ENCODE measurements at regions not wholly inside any gene's neighbourhood (a gene's known extent, or its start where the extent isn't known, plus 50 kb on each side); places are given as distances from the start of the nearest gene placed in this dataset.

DNA sequence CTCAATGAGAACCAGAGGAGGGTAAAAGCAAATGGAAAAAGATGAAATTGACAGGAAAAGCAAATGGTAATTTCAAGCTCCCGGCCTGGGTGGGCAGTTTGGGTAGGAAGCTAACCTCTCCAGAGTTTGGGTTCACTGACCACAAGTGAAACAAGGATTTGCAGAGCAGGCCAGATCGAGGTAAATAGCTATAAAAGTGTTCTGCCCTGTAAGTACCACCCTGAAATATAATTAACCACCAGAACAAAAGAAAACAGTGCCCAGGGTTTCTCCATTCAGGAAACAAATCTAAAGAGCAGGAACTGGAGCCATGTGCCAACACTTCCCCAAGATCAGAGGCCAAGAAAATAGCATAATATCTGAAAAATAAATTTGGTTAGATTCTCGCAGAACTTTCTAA is 276.7 kb upstream of the MEOX2 start:
- Histone ChIP-seq H3K9me1 (ENCODE audit: control insufficient read depth, insufficient read depth, low read length) (no peaks in the 10 kb centered on the region), H3K27me3 (ENCODE audit: control insufficient read depth in 2 of 2, insufficient read depth in 2 of 2, low read length in 2 of 2) (no peaks in the 10 kb centered on the region), H3K9me3 (replicated peaks; ENCODE audit: control insufficient read depth, insufficient read depth, low read depth, low read length) (no peaks in the 10 kb centered on the region), H3K36me3 (ENCODE audit: control insufficient read depth, insufficient read depth, low read length) (no peaks in the 10 kb centered on the region), H3K4me3 (no peak overlapping the region), H3K4me2 (ENCODE audit: insufficient read depth, low read length) (no peak overlapping the region), H2AFZ (ENCODE audit: low read depth, low read length) (no peak overlapping the region), H3K9ac (ENCODE audit: insufficient read depth in 1 of 2, low read depth in 2 of 2, low read length in 2 of 2) (no peak overlapping the region), H4K20me1 (replicated peaks; ENCODE audit: control insufficient read depth, insufficient read depth, low read length) (no peaks in the 10 kb centered on the region), H3K27ac (ENCODE audit: extremely low read depth, low read depth, low read length) (no peak overlapping the region), H3K79me2 (ENCODE audit: control insufficient read depth, insufficient read depth, low read length) (no peaks in the 10 kb centered on the region), H3K4me1 (replicated peaks in 1 of 2; ENCODE audit: control insufficient read depth in 2 of 2, insufficient read depth in 2 of 2, low read length in 2 of 2) (no peaks in the 10 kb centered on the region)
- in situ Hi-C loops (cut with MboI), result no loop called here
- BruUV-seq (replicated peaks), result no TSS peak
- TF ChIP-seq, protein P1, sequence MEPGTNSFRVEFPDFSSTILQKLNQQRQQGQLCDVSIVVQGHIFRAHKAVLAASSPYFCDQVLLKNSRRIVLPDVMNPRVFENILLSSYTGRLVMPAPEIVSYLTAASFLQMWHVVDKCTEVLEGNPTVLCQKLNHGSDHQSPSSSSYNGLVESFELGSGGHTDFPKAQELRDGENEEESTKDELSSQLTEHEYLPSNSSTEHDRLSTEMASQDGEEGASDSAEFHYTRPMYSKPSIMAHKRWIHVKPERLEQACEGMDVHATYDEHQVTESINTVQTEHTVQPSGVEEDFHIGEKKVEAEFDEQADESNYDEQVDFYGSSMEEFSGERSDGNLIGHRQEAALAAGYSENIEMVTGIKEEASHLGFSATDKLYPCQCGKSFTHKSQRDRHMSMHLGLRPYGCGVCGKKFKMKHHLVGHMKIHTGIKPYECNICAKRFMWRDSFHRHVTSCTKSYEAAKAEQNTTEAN (CRISPR knock-in tag; IDR thresholded peaks at IDR 0.05), result no peak
- TF ChIP-seq HDAC1 (IDR thresholded peaks at IDR 0.05) (no peak), ZNF140 (CRISPR knock-in tag; IDR thresholded peaks at IDR 0.05) (no peak), LARP7 (IDR thresholded peaks at IDR 0.05) (no peak), PYGO2 (tag; IDR thresholded peaks at IDR 0.05) (no peak), OTX1 (CRISPR knock-in tag; IDR thresholded peaks at IDR 0.05) (no peak), NFIC (IDR thresholded peaks at IDR 0.05) (no peak), STAT5B (CRISPR knock-in tag; IDR thresholded peaks at IDR 0.05) (no peak), HINFP (tag; conservative IDR thresholded peaks at IDR 0.05; ENCODE audit: low read depth) (no peak), NCOR1 (IDR thresholded peaks at IDR 0.05) (no peak), MECOM (CRISPR knock-in tag; IDR thresholded peaks at IDR 0.05) (no peak), LCOR (CRISPR knock-in tag; IDR thresholded peaks at IDR 0.05) (no peak), MBD1 (CRISPR knock-in tag; IDR thresholded peaks at IDR 0.05) (no peak), PTRF (tag; IDR thresholded peaks at IDR 0.05) (no peak)
- TF ChIP-seq, protein P2, sequence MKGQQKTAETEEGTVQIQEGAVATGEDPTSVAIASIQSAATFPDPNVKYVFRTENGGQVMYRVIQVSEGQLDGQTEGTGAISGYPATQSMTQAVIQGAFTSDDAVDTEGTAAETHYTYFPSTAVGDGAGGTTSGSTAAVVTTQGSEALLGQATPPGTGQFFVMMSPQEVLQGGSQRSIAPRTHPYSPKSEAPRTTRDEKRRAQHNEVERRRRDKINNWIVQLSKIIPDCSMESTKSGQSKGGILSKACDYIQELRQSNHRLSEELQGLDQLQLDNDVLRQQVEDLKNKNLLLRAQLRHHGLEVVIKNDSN (CRISPR knock-in tag; IDR thresholded peaks at IDR 0.05), result no peak
- TF ChIP-seq, protein P3, sequence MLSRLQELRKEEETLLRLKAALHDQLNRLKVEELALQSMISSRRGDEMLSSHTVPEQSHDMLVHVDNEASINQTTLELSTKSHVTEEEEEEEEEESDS (CRISPR knock-in tag; IDR thresholded peaks at IDR 0.05), result no peak
- FAIRE-seq, result no peak
- no peak for ATAC-seq
- POLR2A ChIA-PET, result no interaction called here
- DNase-seq (ENCODE audit: extremely low read depth in 1 of 4, low spot score in 3 of 4), result no peak
- WGBS (ENCODE audit: insufficient coverage, low coverage, missing lambda C conversion rate), result 2% methylated on average over 3 of the region's 3 CpGs
- intact Hi-C loops (cut with micrococcal nuclease), result no loop called here
- CTCF ChIA-PET (ENCODE audit: low intra/inter-chr PET ratio), result no interaction called here
